Gastroesophageal sphincter (tissue), 3 donors: ENCODE measurements at regions not wholly inside any gene's neighbourhood (a gene's known extent, or its start where the extent isn't known, plus 50 kb on each side); places are given as distances from the start of the nearest gene placed in this dataset.

Experiments
- CTCF ChIP-seq, 4 experiments: fragments of 200-600 bp in 2 of 4; fragments of 450-650 bp in 2 of 4; sonication (generic) in 1 of 4; IDR thresholded peaks; one replicate each; pipeline ENCODE4 v1.5.1; 2017 to 2019; ENCODE audit warnings: antibody characterized with exemption in 4 of 4, mild to moderate bottlenecking in 2 of 4, moderate library complexity in 2 of 4
- EP300 ChIP-seq: sonication (generic); formaldehyde crosslinking; IDR thresholded peaks from one replicate; pipeline ENCODE4 v1.6.1; 2017; ENCODE audit warnings: antibody characterized with exemption, mild to moderate bottlenecking
- POLR2A ChIP-seq, 2 donors: fragments of 450-650 bp; IDR thresholded peaks; one replicate each; pipeline ENCODE4 v1.6.1; 2017; ENCODE audit warnings: antibody characterized with exemption in 2 of 2, mild to moderate bottlenecking in 2 of 2, moderate library complexity in 1 of 2
- POLR2AphosphoS5 ChIP-seq: sonication (generic); formaldehyde crosslinking; IDR thresholded peaks from one replicate; pipeline ENCODE4 v1.6.1; 2017; ENCODE audit warnings: antibody characterized with exemption

GRCh38 chrX:459611-460010 lies 72.9 kb upstream of the PPP2R3B start:
- no peak for TF ChIP-seq CTCF (IDR thresholded peaks at IDR 0.05)
- no peak for TF ChIP-seq POLR2AphosphoS5
- no peak for TF ChIP-seq POLR2A (IDR thresholded peaks at IDR 0.05)
- TF ChIP-seq EP300: no peak
